Nephron (organoid): ENCODE measurements at regions not wholly inside any gene's neighbourhood (a gene's known extent, or its start where the extent isn't known, plus 50 kb on each side); places are given as distances from the start of the nearest gene placed in this dataset.
A peak's percentile ranks its signal among the peaks of the same experiment; 100 is the strongest.
"Not testable (repeated sequence)": the region's sequence is repeated elsewhere in the genome, so short reads cannot be mapped to it uniquely, and the experiment has no call there.

ENCODE experiments used
- H3K27ac Mint-ChIP-seq, 3 experiments: 2 replicates each; pipeline ENCODE4 v1.8.0; 2020; ENCODE audit warnings: mixed read lengths in 3 of 3, mild to moderate bottlenecking in 2 of 3, moderate library complexity in 1 of 3
- H3K27me3 Mint-ChIP-seq: 2 replicates; pipeline ENCODE4 v1.8.0; 2021; ENCODE audit warnings: low read depth, mild to moderate bottlenecking, moderate library complexity, mixed read lengths
- H3K36me3 Mint-ChIP-seq: 2 replicates; pipeline ENCODE4 v1.8.0; 2020; ENCODE audit warnings: low read depth, mixed read lengths
- H3K4me1 Mint-ChIP-seq: 2 replicates; pipeline ENCODE4 v1.8.0; 2020; ENCODE audit warnings: mixed read lengths
- H3K4me3 Mint-ChIP-seq, 3 experiments: 2 replicates each; pipeline ENCODE4 v1.8.0; 2020; ENCODE audit warnings: mild to moderate bottlenecking in 3 of 3, mixed read lengths in 3 of 3, moderate library complexity in 2 of 3
- H3K9me3 Mint-ChIP-seq: 2 replicates; pipeline ENCODE4 v1.8.0; 2020; ENCODE audit warnings: mixed read lengths
- TF ChIP-seq, protein P1 (sequence below), 3 experiments: fragments of 200-600 bp; sonication (generic); IDR thresholded peaks; one replicate each; pipeline ENCODE4 v1.5.0; 2021; ENCODE audit warnings: antibody characterized with exemption in 3 of 3; ENCODE audit not compliant: unreplicated experiment in 3 of 3

DNA sequence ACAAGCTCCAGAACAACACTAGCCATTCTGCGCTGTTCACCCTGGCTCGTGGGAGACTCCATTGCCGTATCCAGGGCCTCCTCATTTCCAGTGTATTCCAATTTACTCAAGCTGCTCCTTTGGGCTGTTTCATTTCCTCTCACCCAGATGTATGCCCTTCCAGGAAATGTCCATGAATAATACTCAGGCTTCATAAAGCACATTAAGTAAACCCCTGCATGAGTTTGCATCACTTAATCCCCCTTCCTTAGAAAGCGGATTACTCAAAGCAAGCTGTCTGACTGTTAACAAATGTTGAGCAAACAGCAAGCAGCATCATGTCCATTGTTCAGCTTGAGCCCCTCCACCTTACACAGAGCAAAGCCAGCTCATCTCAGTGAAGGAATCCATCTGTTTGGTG is 403.6 kb upstream of the PBX1 start:
- TF ChIP-seq, protein P1, sequence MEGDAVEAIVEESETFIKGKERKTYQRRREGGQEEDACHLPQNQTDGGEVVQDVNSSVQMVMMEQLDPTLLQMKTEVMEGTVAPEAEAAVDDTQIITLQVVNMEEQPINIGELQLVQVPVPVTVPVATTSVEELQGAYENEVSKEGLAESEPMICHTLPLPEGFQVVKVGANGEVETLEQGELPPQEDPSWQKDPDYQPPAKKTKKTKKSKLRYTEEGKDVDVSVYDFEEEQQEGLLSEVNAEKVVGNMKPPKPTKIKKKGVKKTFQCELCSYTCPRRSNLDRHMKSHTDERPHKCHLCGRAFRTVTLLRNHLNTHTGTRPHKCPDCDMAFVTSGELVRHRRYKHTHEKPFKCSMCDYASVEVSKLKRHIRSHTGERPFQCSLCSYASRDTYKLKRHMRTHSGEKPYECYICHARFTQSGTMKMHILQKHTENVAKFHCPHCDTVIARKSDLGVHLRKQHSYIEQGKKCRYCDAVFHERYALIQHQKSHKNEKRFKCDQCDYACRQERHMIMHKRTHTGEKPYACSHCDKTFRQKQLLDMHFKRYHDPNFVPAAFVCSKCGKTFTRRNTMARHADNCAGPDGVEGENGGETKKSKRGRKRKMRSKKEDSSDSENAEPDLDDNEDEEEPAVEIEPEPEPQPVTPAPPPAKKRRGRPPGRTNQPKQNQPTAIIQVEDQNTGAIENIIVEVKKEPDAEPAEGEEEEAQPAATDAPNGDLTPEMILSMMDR (IDR thresholded peaks at IDR 0.05; ENCODE audit: unreplicated experiment in 3 of 3): no peak
- H3K36me3 Mint-ChIP-seq: no peaks in the 10 kb centered on the region
- peaks cover 6% of the 10 kb centered on the region for H3K4me1 Mint-ChIP-seq
- H3K4me3 Mint-ChIP-seq: no peak overlapping the region
- peaks cover 2% of the 10 kb centered on the region for H3K9me3 Mint-ChIP-seq
- H3K27me3 Mint-ChIP-seq: no peaks in the 10 kb centered on the region
- peak overlapping the region; percentile 74 to 85 (median 81) for H3K27ac Mint-ChIP-seq

DNA sequence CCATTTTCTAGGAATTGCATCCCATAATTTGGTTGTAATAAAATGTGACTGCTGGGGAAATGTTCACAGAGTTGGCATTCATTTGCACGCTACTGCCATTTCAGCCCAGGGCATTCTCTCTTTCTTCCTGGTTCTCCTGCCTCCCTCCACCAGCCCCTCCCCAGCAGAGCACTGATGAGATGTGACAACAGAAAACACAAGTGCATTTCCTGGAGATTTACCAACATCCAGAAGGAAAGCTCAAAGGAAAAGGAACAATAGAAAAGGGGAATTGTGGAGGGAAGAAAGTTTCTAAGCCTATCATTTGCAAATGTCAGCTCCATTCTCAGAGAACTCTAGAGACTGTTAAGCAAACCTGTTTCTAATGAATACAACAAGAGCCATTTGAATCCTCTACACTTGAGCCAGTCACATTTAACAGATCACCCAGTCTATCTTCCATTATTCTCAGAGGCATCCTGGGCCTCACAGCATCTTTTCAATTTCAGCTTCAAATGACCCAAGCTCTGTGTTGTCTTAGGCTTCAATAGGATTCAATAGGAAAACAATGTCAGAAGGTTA is 395.6 kb upstream of the PBX1 start:
- H3K36me3 Mint-ChIP-seq: no peaks in the 10 kb centered on the region
- no peak overlapping the region for H3K4me3 Mint-ChIP-seq
- TF ChIP-seq, protein P1 (IDR thresholded peaks at IDR 0.05; ENCODE audit: unreplicated experiment in 3 of 3): no peak
- H3K27ac Mint-ChIP-seq: no peak overlapping the region
- no peaks in the 10 kb centered on the region for H3K27me3 Mint-ChIP-seq
- H3K4me1 Mint-ChIP-seq: no peaks in the 10 kb centered on the region
- peaks cover 17% of the 10 kb centered on the region for H3K9me3 Mint-ChIP-seq

DNA sequence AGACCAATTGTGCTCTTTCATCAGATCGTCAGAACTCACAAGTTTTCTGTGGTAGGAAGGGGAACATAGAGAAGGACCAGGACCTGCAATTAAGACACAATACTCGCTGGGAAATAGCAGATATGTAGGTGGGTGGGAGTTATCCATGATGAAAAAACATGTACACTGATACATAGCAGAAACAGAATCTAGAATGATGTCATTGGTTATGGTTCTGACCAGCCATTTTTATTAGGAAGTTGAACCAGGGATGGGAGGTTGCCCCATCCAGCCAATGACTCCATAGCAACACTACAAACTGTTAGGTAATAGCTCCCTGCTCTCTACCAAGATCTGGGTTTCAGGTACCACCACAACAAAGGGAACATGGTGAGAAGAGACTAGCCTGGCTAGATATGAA is 393.5 kb upstream of the PBX1 start:
- Mint-ChIP-seq H3K9me3 (peaks cover 33% of the 10 kb centered on the region), H3K27ac (no peak overlapping the region)

DNA sequence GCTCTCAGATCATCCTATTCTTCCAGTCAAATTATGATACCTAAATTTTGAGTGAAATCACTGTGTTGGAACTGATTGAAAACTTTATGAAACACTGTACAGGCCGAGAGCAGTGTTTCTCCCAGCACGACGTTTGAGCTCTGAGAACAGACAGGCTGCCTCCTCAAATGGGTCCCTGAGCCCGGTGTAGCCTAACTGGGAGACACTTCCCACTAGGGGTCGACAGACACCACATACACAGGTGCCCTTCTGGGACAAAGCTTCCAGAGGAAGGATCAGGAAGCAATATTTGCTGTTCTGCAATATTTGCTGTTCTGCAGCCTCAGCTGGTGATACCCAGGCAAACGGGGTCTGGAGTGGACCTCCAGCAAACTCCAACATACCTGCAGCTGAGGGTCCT is 392.5 kb upstream of the PBX1 start:
- not testable (repeated sequence) for H3K4me1 Mint-ChIP-seq, H3K36me3 Mint-ChIP-seq, H3K4me3 Mint-ChIP-seq, H3K27ac Mint-ChIP-seq, H3K27me3 Mint-ChIP-seq
- H3K9me3 Mint-ChIP-seq: peaks cover 33% of the 10 kb centered on the region

More for the DNA sequence above, 393.5 kb upstream of the PBX1 start:
- TF ChIP-seq, protein P1 (IDR thresholded peaks at IDR 0.05; ENCODE audit: unreplicated experiment in 3 of 3): no peak
- no peaks in the 10 kb centered on the region for H3K4me1 Mint-ChIP-seq
- H3K36me3 Mint-ChIP-seq: no peaks in the 10 kb centered on the region
- H3K4me3 Mint-ChIP-seq: no peak overlapping the region
- H3K27me3 Mint-ChIP-seq: no peaks in the 10 kb centered on the region

DNA sequence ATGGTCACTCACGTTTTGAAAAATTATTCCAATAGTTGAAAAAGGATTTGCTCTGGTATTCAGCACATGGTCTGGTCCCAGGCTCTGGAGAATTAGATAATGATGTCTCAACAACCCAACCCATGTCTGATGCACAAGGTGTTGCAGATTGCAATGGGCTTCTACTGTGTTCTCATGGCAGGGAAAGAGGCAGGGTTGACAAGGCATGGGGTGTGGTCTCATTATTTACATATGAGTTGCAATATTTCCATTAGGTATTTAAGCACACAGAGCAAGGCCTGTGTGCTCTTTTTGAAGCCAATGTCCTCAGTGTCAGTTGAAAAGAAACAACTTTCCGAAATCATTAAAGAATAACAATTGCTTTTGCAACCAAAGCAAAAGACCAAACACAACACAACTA is 381.9 kb upstream of the PBX1 start:
- TF ChIP-seq, protein P1 (IDR thresholded peaks at IDR 0.05; ENCODE audit: unreplicated experiment in 3 of 3): no peak
- Mint-ChIP-seq H3K4me1 (no peaks in the 10 kb centered on the region), H3K4me3 (no peak overlapping the region), H3K9me3 (peaks cover 8% of the 10 kb centered on the region), H3K36me3 (no peaks in the 10 kb centered on the region), H3K27me3 (no peaks in the 10 kb centered on the region), H3K27ac (no peak overlapping the region)

DNA sequence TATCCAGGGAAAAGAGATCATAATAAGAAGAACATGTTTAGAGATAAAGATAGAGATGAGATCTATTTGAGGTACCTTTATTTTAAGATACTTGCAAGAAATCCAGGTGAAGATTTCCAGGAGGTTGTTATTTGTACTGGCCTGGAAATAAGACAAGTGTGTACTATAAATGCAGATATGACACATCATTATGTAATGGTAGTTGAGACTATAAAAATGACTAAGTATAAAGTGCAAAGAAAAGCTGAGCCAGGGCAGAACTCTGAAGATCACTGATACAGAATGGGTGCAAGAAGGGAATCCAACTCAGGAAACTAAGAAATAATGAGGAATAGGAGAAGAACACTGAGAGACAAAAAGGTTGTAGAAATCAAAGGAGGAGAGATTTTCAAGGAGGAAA is 378.2 kb upstream of the PBX1 start:
- no peaks in the 10 kb centered on the region for H3K4me1 Mint-ChIP-seq
- H3K4me3 Mint-ChIP-seq: no peak overlapping the region
- TF ChIP-seq, protein P1 (IDR thresholded peaks at IDR 0.05; ENCODE audit: unreplicated experiment in 3 of 3): no peak
- no peaks in the 10 kb centered on the region for H3K36me3 Mint-ChIP-seq
- peaks cover 3% of the 10 kb centered on the region for H3K9me3 Mint-ChIP-seq
- H3K27me3 Mint-ChIP-seq: no peaks in the 10 kb centered on the region
- H3K27ac Mint-ChIP-seq: no peak overlapping the region
